HAP-1 (cell line): ENCODE measurements at regions not wholly inside any gene's neighbourhood (a gene's known extent, or its start where the extent isn't known, plus 50 kb on each side); places are given as distances from the start of the nearest gene placed in this dataset.
"Not testable (repeated sequence)": the region's sequence is repeated elsewhere in the genome, so short reads cannot be mapped to it uniquely, and the experiment has no call there.

Experiments used
- DNase-seq, 2 experiments: peaks; one replicate each; pipeline ENCODE4 v3.0.0-alpha.2; 2016 to 2020; ENCODE audit warnings: low spot score in 2 of 2
- H3K27me3 ChIP-seq: fragments of 250-450 bp; sonication (Bioruptor Pico); 2 replicates; pipeline ENCODE4 v1.5.1; 2020; ENCODE audit warnings: low read depth, mild to moderate bottlenecking, moderate library complexity
- H3K36me3 ChIP-seq: fragments of 250-450 bp; sonication (Bioruptor Pico); replicated peaks from 2 replicates; pipeline ENCODE4 v1.5.1; 2020; ENCODE audit warnings: mild to moderate bottlenecking
- H3K4me1 ChIP-seq: fragments of 250-450 bp; sonication (Bioruptor Pico); 2 replicates; pipeline ENCODE4 v1.5.1; 2020; ENCODE audit warnings: mild to moderate bottlenecking
- H3K4me3 ChIP-seq: fragments of 250-450 bp; sonication (Bioruptor Pico); 2 replicates; pipeline ENCODE4 v1.5.1; 2020; ENCODE audit warnings: mild to moderate bottlenecking, moderate library complexity
- H3K9me3 ChIP-seq: fragments of 250-450 bp; sonication (Bioruptor Pico); 2 replicates; pipeline ENCODE4 v1.5.1; 2020; ENCODE audit warnings: mild to moderate bottlenecking, moderate library complexity
- in situ Hi-C: fragments of 300-500 bp; cut with MboI; formaldehyde crosslinking; loops from 3 replicates; pipeline ENCODE4 v1.14.3; 2020; ENCODE audit warnings: low sequenced_read_pairs, inconsistent platforms, mixed read lengths

GRCh38 chr7:16267953-16268820, 153.2 kb downstream of the CRPPA start:
- H3K36me3 ChIP-seq: no peaks in the 10 kb centered on the region
- DNase-seq: no peak
- no peaks in the 10 kb centered on the region for H3K9me3 ChIP-seq
- no peak overlapping the region for H3K4me3 ChIP-seq
- no peaks in the 10 kb centered on the region for H3K27me3 ChIP-seq
- in situ Hi-C loops: no loop called here
- H3K4me1 ChIP-seq: peaks cover 13% of the 10 kb centered on the region

- no peaks in the 10 kb centered on the region for H3K9me3 ChIP-seq
- no peaks in the 10 kb centered on the region for H3K27me3 ChIP-seq
- no peak for DNase-seq
- H3K4me3 ChIP-seq: no peak overlapping the region
- peaks cover 10% of the 10 kb centered on the region for H3K4me1 ChIP-seq
- H3K36me3 ChIP-seq: no peaks in the 10 kb centered on the region
- in situ Hi-C loops: no loop called here
These were observed 154.5 kb downstream of the CRPPA start for GRCh38 chr7:16266877-16267276.

GRCh38 chr7:16266470-16266869, 154.9 kb downstream of the CRPPA start:
- H3K27me3 ChIP-seq, H3K4me1 ChIP-seq, in situ Hi-C loops, DNase-seq, H3K9me3 ChIP-seq, H3K36me3 ChIP-seq, H3K4me3 ChIP-seq: not testable (repeated sequence)

GRCh38 chr7:16265863-16266458, 155.4 kb downstream of the CRPPA start:
- in situ Hi-C loops: no loop called here
- H3K9me3 ChIP-seq: no peaks in the 10 kb centered on the region
- H3K27me3 ChIP-seq: no peaks in the 10 kb centered on the region
- no peak overlapping the region for H3K4me3 ChIP-seq
- peaks cover 1% of the 10 kb centered on the region; the same call in 1 of the 2 replicates for H3K4me1 ChIP-seq
- H3K36me3 ChIP-seq: no peaks in the 10 kb centered on the region
- no peak for DNase-seq

- in situ Hi-C loops: no loop called here
- Histone ChIP-seq H3K36me3 (no peaks in the 10 kb centered on the region), H3K4me1 (no peaks in the 10 kb centered on the region), H3K27me3 (no peaks in the 10 kb centered on the region), H3K4me3 (no peak overlapping the region), H3K9me3 (no peaks in the 10 kb centered on the region)
- no peak for DNase-seq
These were observed 156.2 kb downstream of the CRPPA start for GRCh38 chr7:16264823-16265804.

GRCh38 chr7:16264036-16264819, 157.1 kb downstream of the CRPPA start:
- Histone ChIP-seq H3K4me3 (no peak overlapping the region), H3K4me1 (no peaks in the 10 kb centered on the region), H3K9me3 (no peaks in the 10 kb centered on the region), H3K36me3 (no peaks in the 10 kb centered on the region), H3K27me3 (no peaks in the 10 kb centered on the region)
- DNase-seq: no peak
- in situ Hi-C loops: no loop called here

- H3K4me3 ChIP-seq, H3K4me1 ChIP-seq, H3K9me3 ChIP-seq, in situ Hi-C loops, H3K27me3 ChIP-seq, DNase-seq, H3K36me3 ChIP-seq: not testable (repeated sequence)
These were observed 158.0 kb downstream of the CRPPA start for GRCh38 chr7:16263377-16263776.

GRCh38 chr7:16261654-16262053, 159.7 kb downstream of the CRPPA start:
- no peaks in the 10 kb centered on the region for H3K9me3 ChIP-seq
- H3K27me3 ChIP-seq: no peaks in the 10 kb centered on the region
- no peaks in the 10 kb centered on the region for H3K4me1 ChIP-seq
- no peaks in the 10 kb centered on the region for H3K36me3 ChIP-seq
- no peak overlapping the region for H3K4me3 ChIP-seq
- DNase-seq: no peak
- in situ Hi-C loops: no loop called here

- Histone ChIP-seq H3K27me3 (no peaks in the 10 kb centered on the region), H3K4me3 (no peak overlapping the region), H3K4me1 (no peaks in the 10 kb centered on the region), H3K9me3 (no peaks in the 10 kb centered on the region), H3K36me3 (no peaks in the 10 kb centered on the region)
- in situ Hi-C loops: no loop called here
- DNase-seq: no peak
These were observed 160.2 kb downstream of the CRPPA start for GRCh38 chr7:16261100-16261499.

- no peak for DNase-seq
- H3K36me3 ChIP-seq: no peaks in the 10 kb centered on the region
- H3K9me3 ChIP-seq: no peaks in the 10 kb centered on the region
- no peaks in the 10 kb centered on the region for H3K27me3 ChIP-seq
- in situ Hi-C loops: no loop called here
- H3K4me3 ChIP-seq: no peak overlapping the region
- no peaks in the 10 kb centered on the region for H3K4me1 ChIP-seq
These were observed 161.1 kb downstream of the CRPPA start for GRCh38 chr7:16260236-16260728.

- H3K4me1 ChIP-seq, in situ Hi-C loops, H3K9me3 ChIP-seq, H3K27me3 ChIP-seq, H3K4me3 ChIP-seq, H3K36me3 ChIP-seq, DNase-seq: not testable (repeated sequence)
These were observed 164.9 kb downstream of the CRPPA start for GRCh38 chr7:16256419-16256818.

- H3K4me1 ChIP-seq: not testable (repeated sequence)
These were observed 165.4 kb downstream of the CRPPA start for GRCh38 chr7:16255952-16256351.

GRCh38 chr7:16250655-16251054, 170.7 kb downstream of the CRPPA start:
- H3K9me3 ChIP-seq, H3K27me3 ChIP-seq, H3K36me3 ChIP-seq, H3K4me1 ChIP-seq, DNase-seq, in situ Hi-C loops, H3K4me3 ChIP-seq: not testable (repeated sequence)

More at GRCh38 chr7:16255952-16256351, 165.4 kb downstream of the CRPPA start:
- H3K27me3 ChIP-seq, in situ Hi-C loops, H3K4me3 ChIP-seq, H3K36me3 ChIP-seq, H3K9me3 ChIP-seq, DNase-seq: not testable (repeated sequence)
